ENCODE measurements at regions not wholly inside any gene's neighbourhood (a gene's known extent, or its start where the extent isn't known, plus 50 kb on each side); places are given as distances from the start of the nearest gene placed in this dataset.
"Not testable (repeated sequence)": the region's sequence is repeated elsewhere in the genome, so short reads cannot be mapped to it uniquely, and the experiment has no call there.

GRCh38 chr2:133977405-133977804, 276.5 kb upstream of the MGAT5 start:
- DNase-seq (ENCODE audit: low read depth), result no peak

GRCh38 chr2:133982256-133982655, 271.6 kb upstream of the MGAT5 start:
- DNase-seq (ENCODE audit: low read depth), result no peak

- no peak for DNase-seq (ENCODE audit: low read depth)
Observed at GRCh38 chr2:133985563-133985962, 268.3 kb upstream of the MGAT5 start.

- no peak for DNase-seq (ENCODE audit: low read depth)
Observed at GRCh38 chr2:133986081-133986837, 267.6 kb upstream of the MGAT5 start.

- no peak for DNase-seq (ENCODE audit: low read depth)
Observed at GRCh38 chr2:133986881-133987795, 266.7 kb upstream of the MGAT5 start.

- no peak for DNase-seq (ENCODE audit: low read depth)
Observed at GRCh38 chr2:133988316-133988891, 265.5 kb upstream of the MGAT5 start.

GRCh38 chr2:133991606-133992168, 262.2 kb upstream of the MGAT5 start:
- DNase-seq (ENCODE audit: low read depth), result no peak

GRCh38 chr2:133992454-133992853, 261.4 kb upstream of the MGAT5 start:
- no peak for DNase-seq (ENCODE audit: low read depth)

GRCh38 chr2:133993160-133993559, 260.7 kb upstream of the MGAT5 start:
- DNase-seq (ENCODE audit: low read depth), result no peak

- DNase-seq (ENCODE audit: low read depth), result not testable (repeated sequence)
Observed at GRCh38 chr2:133998726-133999125, 255.1 kb upstream of the MGAT5 start.

- no peak for DNase-seq (ENCODE audit: low read depth)
Observed at GRCh38 chr2:134002391-134002790, 251.5 kb upstream of the MGAT5 start.

- no peak for DNase-seq (ENCODE audit: low read depth)
Observed at GRCh38 chr2:134002921-134003320, 251.0 kb upstream of the MGAT5 start.

- no peak for DNase-seq (ENCODE audit: low read depth)
Observed at GRCh38 chr2:134004467-134004866, 249.4 kb upstream of the MGAT5 start.

GRCh38 chr2:134008837-134009236, 245.0 kb upstream of the MGAT5 start:
- DNase-seq (ENCODE audit: low read depth), result no peak

- no peak for DNase-seq (ENCODE audit: low read depth)
Observed at GRCh38 chr2:134009440-134009839, 244.4 kb upstream of the MGAT5 start.

GRCh38 chr2:134009906-134010305, 244.0 kb upstream of the MGAT5 start:
- DNase-seq (ENCODE audit: low read depth), result not testable (repeated sequence)

GRCh38 chr2:134011936-134012586, 241.8 kb upstream of the MGAT5 start:
- no peak for DNase-seq (ENCODE audit: low read depth)

GRCh38 chr2:134014196-134014960, 239.5 kb upstream of the MGAT5 start:
- DNase-seq (ENCODE audit: low read depth), result no peak

- DNase-seq (ENCODE audit: low read depth), result no peak
Observed at GRCh38 chr2:134019871-134020270, 234.0 kb upstream of the MGAT5 start.

GRCh38 chr2:134020608-134021007, 233.3 kb upstream of the MGAT5 start:
- DNase-seq (ENCODE audit: low read depth), result no peak
